GM21367 (cell line): ENCODE measurements at regions not wholly inside any gene's neighbourhood (a gene's known extent, or its start where the extent isn't known, plus 50 kb on each side); places are given as distances from the start of the nearest gene placed in this dataset.
A peak's percentile ranks its signal among the peaks of the same experiment; 100 is the strongest.
"Not testable (repeated sequence)": the region's sequence is repeated elsewhere in the genome, so short reads cannot be mapped to it uniquely, and the experiment has no call there.

ENCODE experiments used
- ATAC-seq: cut with Tn5 transposase; IDR thresholded peaks from one replicate; pipeline ENCODE4 v1.9.1; 2021; ENCODE audit not compliant: unreplicated experiment

DNA sequence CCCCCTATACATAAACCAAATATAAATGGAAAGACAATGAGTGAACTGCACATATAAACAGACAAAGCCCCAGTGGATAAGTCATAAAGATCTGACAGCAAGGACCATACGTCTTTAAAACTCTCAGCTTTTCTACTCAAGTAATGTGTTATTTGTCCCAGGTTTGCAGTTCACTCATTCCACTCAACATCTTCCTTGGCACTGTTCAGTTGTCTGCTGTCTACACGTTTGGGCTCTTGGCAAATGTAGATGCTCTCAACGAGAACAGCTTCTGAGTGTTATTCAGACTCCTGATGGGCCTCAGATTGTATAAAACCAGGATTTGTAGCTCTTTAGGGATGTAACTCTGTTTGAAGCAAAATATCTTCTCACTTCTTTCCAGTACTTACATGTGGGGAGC is 198.2 kb upstream of the SEMA6A start:
- ATAC-seq = no peak

DNA sequence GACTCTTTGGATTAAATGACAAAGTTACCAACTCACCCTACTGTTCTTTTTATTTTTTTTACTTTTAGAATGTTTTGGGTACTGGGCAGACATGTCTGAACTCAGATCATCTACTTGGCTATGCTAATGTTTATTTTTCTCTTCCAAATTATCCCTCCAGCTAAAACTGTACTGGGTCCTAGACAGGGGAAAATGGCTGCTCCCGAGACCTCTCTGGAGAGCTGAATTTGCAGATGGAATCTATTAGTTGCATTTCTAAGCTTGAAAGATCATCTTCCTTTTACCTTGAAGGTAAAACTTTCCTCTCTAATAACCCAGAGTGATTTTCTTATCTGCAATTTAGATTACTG is 197.5 kb upstream of the SEMA6A start:
- no peak for ATAC-seq

DNA sequence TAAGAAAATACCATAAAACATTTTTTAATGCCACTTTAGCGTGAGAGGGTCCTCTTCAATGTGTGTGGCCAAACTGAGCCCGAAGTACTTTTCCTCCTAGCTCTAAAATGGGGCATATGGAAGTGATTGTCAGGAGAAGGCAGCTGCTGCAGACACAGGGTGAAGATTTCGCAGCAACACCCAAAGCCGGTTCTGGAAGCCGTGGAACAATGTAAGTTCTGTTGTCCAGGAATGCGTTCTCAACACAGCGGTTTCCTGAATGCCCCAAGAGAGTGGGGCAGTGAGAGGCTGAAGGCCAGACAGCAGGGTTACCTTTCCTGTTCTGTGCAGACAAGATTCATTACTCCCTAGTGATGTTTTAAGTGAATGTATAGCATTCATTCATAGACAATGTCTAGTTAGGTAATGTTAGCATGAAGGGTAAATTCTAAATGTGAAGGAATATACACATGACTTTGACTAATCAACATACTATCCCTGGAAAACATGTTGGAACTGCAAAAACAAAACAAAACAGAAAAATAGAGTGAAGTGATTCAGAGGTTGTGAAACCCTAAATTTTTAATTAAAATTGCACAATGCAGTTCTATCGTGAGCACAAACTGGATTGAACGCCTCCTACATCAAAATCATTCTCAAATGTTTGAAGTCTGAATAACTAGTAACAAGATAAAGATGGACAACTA is 197.0 kb upstream of the SEMA6A start:
- no peak for ATAC-seq

DNA sequence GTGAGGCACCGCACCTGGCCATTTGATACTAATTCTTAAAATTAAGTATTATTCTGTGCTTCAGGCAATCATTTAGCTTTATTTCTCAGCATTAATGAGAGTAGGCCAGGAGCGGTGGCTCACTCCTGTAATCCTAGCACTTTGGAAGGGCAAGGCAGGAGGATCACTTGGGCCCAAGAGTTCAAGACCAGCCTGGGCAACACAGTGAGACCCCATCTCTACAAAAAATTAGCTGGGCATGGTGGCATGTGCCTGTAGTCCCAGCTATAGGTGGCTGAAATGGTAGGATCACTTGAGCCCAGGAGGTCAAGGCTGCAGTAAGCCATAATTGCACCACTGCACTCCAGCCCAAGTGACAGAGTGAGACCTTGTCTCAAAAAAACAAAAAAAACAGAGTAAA is 195.3 kb upstream of the SEMA6A start:
- not testable (repeated sequence) for ATAC-seq

DNA sequence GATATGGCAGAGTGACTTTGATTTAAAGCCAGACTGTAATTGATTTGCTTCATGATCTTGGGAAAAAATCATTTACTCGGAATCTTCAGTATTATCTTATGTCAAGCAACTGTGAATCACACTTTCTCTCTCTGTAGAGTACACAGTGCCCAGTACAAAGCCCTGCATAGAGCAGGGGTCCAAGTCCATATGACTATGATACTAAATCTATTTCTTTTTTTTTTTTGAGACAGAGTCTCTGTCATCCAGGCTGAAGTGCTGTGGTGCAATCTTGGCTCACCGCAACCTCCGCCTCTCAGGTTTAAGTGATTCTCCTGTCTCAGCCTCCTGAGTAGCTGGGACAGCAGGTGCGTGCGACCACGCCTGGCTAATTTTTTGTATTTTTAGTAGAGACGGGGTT is 194.8 kb upstream of the SEMA6A start:
- no peak for ATAC-seq

DNA sequence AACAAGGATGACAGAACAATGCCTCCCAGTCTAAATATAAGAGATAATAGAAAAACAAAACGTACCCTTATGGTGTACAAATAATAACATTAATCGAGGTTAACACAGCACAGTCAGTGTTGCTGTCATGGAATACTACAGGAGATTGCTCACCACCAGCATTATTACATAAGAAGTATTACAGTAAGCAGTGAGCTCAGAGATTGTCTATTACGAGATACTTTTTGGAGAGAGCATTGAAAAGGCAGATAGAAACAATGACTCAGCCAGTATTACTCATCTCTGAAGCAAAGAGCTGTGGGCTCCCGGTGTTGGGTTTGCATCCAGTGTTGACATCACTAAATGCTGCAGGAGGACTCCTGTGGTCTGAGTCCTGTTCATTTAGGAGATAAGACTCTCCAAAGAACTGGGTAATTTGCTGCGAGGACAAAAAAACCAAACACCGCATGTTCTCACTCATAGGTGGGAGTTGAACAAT is 191.9 kb upstream of the SEMA6A start:
- peak; percentile 47 for ATAC-seq

DNA sequence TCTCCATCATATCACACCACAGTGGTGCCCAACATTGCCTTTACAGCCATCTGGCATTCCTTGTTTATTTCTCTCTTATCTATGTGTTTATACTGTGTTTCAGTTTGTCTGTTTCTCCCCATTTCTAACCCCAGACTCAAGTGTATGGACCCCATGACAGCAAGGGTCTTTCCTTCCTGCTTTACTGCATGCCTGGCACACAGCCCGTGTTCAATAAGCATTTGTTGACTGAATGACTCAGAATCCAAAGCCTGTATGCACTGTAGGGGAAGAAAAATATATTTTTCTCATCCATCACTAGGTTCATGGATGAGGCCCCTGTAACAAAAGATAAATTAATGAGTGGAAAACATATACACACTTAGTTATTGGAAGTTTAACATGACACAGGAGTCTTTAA is 190.8 kb upstream of the SEMA6A start:
- ATAC-seq = no peak

DNA sequence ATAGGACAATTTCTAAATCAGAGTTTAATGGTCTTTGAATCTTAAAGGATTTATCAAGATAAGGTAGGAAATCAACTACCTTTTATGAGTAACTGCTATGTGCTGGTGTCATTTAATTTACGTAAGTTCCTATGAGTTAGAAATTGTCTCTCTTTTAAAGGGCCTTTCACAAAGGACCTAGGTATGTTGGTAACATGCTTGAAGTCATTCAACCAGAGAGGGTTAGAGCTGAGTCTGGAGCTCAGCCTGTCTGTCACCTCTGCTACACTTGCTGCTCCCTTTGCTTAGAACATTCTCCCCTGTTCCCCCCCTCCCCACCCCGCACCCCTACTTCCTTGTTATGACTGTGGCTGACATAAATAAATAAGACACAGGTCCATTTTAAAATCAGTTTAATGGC is 190.3 kb upstream of the SEMA6A start:
- no peak for ATAC-seq

DNA sequence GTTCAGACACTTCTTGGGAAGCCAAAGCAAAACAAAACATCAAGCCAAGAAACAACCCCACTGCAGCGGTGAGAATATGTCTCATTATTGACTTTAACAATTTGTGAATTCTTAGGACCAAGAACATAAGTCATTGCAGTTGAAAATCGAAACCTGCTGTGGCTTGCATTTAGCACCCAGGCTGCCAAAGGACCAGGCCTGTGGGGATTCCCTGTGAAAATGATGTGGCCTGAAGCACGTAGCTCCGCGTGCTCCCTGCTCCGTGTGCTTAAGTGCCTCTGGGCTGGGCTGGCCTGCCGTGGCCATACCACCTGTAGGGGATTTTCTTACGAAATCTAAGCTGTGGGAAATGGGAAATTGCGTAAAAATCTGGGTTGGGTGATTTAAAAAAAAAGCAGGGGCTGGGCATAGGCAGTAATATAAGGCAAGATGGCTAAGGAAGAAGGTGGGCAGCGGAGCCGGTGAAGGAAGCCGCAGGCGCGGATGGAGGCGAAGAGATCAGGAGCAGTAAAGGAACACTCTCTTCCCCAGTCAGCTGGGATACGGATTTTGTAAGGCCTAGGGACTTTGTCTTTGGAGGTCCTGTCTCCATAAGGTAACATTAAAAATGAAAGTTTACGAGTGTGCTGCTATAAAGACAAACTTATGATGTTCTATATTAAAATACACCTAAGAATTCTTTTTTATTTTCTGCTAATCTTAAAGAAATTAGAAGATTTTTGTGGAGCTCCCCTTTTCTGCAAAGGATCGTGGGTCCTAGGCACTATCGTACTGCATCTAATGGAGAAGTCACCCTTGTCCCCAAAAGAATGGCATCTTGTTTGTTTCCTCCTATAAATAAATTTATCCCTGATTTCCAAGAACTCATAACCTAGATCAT is 189.6 kb upstream of the SEMA6A start:
- peak; percentile 73 for ATAC-seq

DNA sequence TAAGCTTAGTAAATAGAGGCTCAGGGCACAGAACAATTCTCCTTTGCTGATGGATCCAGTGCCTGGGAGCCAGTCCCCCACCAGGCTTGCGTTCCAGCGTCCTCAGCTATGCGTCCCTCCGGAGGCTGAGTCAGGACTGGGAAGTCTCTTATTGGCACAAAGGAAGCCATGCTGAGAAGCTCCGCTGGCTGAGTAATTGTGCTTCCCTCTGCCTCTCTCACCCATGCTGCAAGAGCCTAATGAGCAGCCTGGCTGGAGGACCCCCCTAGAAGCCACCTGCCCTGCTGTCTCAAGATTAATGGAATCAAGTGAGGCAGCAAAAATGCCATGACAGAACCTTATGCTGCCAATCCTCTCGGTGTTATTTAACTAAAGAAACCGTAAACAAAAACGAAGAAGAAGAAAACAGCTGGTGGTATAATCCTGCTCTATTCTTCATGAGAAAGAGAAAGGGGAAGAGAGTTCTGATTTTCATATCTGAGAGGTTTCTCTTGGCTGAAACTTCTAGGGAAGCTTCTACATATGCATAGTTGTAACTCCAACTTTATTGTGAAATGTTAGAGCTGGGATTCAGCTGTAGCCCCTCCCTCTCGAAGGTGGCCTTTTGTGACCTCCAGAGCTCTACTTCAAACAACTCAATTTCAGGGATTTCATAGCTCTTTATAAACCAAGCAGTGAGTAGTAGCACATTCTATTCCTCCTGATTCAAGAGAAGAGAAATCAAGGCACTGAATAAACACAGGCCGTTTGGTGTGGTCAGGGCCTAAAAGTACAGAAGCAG is 185.4 kb upstream of the SEMA6A start:
- ATAC-seq = no peak

DNA sequence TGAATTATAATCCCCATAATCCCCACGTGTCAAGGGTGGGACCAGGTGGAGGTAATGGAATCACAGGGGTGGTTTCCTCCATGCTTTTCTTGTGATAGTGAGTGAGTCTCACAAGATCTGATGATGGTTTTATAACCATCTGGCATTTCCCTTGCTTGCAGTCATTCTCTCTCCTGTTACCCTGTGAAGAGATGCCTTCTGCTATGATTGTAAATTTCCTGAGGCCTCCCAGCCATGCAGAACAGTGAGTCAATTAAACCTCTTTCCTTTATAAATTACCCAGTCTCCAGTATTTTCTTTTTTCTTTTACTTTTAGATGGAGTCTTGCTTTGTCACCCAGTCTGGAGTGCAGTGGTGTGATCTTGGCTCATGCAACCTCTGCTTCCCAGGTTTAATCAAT is 182.7 kb upstream of the SEMA6A start:
- ATAC-seq = no peak

DNA sequence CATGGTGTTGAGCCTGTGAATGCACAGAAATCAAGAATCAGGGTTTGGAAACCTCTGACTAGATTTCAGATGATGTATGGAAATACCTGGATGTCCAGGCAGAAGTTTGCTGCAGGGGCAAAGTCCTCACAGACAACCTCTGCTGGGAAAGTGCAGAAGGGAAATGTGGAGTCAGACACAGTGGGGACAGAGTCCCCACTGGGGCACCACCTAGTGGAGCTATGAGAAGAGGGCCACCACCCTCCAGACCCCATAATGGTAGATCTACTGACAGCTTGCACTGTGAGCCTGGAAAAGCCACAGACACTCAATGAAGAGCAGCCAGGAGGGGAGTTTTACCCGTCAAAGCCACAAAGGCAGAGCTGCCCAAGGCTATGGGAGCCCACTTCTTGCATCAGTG is 181.9 kb upstream of the SEMA6A start:
- ATAC-seq = no peak

DNA sequence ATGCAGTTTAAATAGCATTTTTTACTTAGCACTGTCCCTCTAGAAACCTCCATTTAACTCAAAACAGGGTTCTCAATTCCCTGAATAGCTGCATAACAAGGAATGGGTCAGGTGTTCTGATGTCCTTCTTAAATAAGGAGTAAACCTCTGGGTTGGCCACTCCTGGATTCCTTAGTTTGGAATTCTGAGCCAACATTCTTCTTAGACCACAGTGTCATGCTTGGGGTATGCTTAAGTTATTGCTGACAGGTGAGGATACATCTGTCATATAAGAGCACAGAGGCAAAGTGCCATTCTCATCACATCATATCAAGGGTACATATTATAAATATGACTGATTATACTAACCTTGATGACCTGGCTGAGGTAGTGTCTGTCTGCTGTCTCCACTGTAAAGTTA is 179.9 kb upstream of the SEMA6A start:
- ATAC-seq = no peak

DNA sequence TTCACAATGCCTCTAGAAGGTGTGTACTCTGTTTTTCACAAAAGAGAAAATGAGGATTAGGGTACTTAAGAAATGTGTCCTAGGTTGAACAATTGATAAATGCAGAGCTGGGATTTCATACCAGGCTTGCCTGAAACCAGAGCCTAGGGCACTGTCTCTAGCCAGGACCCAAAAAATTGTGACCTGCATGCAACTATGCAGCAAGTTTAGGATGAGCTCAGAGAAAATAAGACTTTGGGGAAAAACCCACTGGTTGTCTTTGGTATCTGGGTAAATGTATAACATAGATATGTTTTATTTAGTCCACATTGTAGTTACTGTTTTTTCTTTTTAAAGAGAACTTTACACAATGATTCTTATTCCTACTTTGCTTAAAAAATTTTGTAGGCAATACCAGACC is 177.1 kb upstream of the SEMA6A start:
- no peak for ATAC-seq

DNA sequence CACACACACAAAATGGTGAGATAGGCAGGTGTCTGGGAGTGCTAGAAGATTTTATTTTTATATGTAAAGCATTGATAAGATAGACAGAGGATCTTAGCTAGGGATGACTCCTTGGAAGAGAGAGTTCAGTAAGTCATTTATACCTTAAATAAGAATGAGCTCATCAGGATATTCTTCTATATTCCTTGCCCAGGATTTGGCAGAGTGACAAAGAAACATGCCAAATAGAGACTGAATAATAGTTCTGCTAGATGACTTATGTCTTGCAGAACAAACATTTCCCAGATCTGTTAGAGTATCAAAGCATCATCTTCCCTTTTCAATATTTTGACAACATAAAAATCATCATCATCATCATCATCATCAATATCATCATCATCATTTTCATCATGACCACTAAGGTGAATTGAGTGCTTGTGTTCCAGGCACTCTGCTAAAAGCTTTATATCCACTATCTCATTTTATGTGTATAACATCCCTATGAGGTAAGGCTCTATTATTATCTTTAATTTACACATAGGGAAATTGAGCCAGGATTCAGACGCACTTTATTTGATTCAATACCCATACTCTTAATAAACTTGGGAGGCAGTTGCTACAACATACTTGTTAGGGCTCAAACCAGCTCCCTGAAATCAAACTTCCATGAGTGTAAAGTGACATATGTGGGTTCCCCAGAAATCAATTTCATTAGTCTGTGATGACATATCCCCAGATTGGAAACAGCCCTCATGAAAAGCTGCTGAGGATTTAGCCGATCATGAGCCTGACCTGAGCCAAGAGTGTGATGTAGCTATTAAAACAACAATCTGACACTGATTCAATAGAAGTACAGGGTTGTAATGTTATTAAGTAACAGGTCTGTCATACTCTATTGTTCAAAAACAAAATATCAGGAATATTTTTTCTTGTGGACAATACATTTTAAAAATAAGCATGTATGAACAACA is 176.3 kb upstream of the SEMA6A start:
- no peak for ATAC-seq

DNA sequence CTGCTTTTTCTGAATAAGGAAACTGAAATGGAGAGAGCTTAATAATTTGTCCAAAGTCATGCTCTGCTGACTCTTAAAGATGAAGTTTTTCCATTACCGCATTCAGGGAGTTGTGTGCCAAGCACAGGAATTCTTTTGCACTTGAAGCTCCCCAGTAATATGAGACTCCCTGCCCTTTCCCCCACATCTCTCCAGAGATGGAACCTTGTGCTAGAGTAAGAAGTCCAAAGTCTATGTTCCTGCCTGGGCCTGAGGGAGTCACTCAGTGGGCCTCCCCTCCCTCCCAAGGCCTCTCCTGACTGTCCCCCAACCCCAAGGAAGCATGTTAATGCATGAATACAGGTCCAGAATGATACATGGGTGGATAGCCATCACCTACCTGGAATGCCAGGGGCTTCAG is 173.3 kb upstream of the SEMA6A start:
- ATAC-seq = no peak

DNA sequence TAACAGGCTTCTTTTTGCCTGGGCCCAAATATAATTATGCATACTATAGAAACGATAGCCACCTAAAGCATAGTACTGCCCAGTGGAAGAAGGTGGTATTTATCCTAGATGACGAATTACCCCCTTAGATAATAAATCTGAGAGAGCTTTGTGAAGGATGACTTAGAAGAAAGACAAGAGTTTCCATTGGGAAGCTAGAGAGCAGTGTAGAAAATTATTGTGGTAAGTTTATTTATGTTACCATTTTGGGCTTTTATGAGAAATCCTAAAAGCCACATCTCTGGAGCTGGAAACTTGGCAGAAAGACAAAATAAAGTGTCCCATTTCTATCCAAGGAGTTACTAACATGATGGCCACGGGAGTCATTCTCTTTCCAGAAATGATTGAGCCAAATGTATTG is 172.0 kb upstream of the SEMA6A start:
- ATAC-seq = no peak

DNA sequence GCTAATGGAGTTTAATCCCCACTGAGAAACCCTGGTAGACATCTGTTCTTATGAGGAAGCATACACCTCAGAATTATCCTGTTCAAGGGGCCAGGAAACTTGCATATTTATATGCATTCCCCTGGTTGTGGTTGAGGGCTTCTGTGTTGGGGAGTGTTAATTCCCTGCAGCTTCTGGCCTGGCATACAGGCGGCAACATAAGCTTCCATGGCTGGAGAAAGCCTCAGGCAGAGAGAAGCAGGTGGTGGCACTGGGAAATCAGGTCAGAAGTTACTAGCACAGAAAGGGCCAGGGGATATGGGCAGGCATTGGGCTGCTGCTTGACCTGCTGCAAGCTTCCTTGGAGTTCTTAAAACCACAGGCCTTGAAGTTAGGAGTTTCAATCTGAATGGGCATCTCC is 166.1 kb upstream of the SEMA6A start:
- ATAC-seq = no peak

DNA sequence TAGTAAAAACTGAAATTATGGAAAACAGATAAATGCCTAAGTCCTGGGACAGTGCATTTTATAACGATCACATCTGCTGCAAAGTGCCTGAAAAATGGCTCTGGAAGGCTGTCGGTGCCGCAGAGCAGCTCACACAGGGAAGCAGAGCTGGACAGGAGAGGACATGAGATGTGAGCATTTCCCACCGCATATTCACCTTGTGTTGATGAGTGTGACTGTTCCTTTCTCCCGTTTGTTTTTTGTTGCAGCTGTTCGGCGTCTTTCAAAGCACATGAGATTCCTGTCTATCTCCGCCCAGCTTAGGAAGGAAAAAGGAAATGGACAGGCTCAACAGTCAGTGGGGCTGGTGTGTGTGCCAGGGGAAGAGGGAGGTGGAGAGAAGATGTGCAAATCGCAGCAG is 164.9 kb upstream of the SEMA6A start:
- ATAC-seq = no peak

DNA sequence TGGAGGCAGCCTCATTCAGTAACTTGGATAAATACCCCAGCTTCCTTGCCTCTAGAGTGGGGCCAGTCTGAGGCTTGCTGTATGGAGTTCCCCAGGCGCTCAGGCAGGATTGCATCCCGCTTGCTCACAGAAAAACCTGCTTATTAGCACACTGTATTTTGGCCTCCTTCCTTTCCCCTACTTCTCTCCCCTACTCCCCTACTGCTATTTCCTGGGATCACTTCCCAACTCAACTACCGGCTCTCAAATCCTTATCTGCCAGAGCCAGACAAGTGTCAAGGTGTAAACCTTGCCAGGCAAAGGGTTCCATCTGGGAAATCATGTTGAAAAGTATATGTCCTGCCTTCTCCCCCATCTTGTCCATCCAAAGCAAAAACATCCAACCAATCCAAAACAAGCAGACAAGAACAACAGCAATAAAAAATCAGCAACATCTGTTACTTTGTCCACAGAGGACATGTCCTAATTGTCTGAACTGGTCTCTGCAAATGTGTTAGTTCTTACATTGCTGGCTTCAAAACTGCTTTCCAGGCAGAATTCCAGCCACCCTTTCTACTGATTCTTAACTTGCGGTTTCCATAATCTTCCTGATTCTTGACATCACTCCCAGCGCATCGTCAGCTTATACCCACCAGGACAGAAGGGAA is 164.1 kb upstream of the SEMA6A start:
- ATAC-seq = no peak
